SW480 (cell line): ENCODE measurements at regions not wholly inside any gene's neighbourhood (a gene's known extent, or its start where the extent isn't known, plus 50 kb on each side); places are given as distances from the start of the nearest gene placed in this dataset.
"Not testable (repeated sequence)": the region's sequence is repeated elsewhere in the genome, so short reads cannot be mapped to it uniquely, and the experiment has no call there.

Source experiments
- DNase-seq: peaks from one replicate; pipeline ENCODE4 v3.0.0-alpha.2; 2016; ENCODE audit warnings: low spot score

GRCh38 chr3:153221748-153222162, 59.7 kb downstream of the RAP2B start:
- DNase-seq: no peak

GRCh38 chr3:153226877-153227276, 64.9 kb downstream of the RAP2B start:
- not testable (repeated sequence) for DNase-seq

- DNase-seq: not testable (repeated sequence)
Observed at GRCh38 chr3:153230427-153230826, 68.4 kb downstream of the RAP2B start.

- not testable (repeated sequence) for DNase-seq
Observed at GRCh38 chr3:153231245-153231644, 69.2 kb downstream of the RAP2B start.

- DNase-seq: not testable (repeated sequence)
Observed at GRCh38 chr3:153232050-153232752, 70.2 kb downstream of the RAP2B start.

GRCh38 chr3:153232851-153233271, 70.8 kb downstream of the RAP2B start:
- no peak for DNase-seq

- no peak for DNase-seq
Observed at GRCh38 chr3:153233986-153234385, 72.0 kb downstream of the RAP2B start.

GRCh38 chr3:153242896-153243295, 80.9 kb downstream of the RAP2B start:
- DNase-seq: no peak

- DNase-seq: no peak
Observed at GRCh38 chr3:153244961-153245360, 82.9 kb downstream of the RAP2B start.

GRCh38 chr3:153245661-153246060, 83.6 kb downstream of the RAP2B start:
- no peak for DNase-seq

GRCh38 chr3:153246331-153246730, 84.3 kb downstream of the RAP2B start:
- no peak for DNase-seq

- DNase-seq: no peak
Observed at GRCh38 chr3:153246806-153247205, 84.8 kb downstream of the RAP2B start.

GRCh38 chr3:153247331-153248330, 85.6 kb downstream of the RAP2B start:
- DNase-seq: no peak

- DNase-seq: not testable (repeated sequence)
Observed at GRCh38 chr3:153248835-153249234, 86.8 kb downstream of the RAP2B start.

- no peak for DNase-seq
Observed at GRCh38 chr3:153249906-153250305, 87.9 kb downstream of the RAP2B start.

GRCh38 chr3:153250446-153250845, 88.4 kb downstream of the RAP2B start:
- DNase-seq: no peak

- no peak for DNase-seq
Observed at GRCh38 chr3:153252963-153253362, 90.9 kb downstream of the RAP2B start.

GRCh38 chr3:153254361-153254760, 92.3 kb downstream of the RAP2B start:
- no peak for DNase-seq

GRCh38 chr3:153257673-153258351, 95.8 kb downstream of the RAP2B start:
- peak; percentile 26 for DNase-seq

- DNase-seq: no peak
Observed at GRCh38 chr3:153259956-153260355, 97.9 kb downstream of the RAP2B start.

GRCh38 chr3:153260681-153261080, 98.7 kb downstream of the RAP2B start:
- no peak for DNase-seq

GRCh38 chr3:153266619-153267018, 104.6 kb downstream of the RAP2B start:
- DNase-seq: no peak
